Endothelial cell of umbilical vein (primary cell): ENCODE measurements at regions not wholly inside any gene's neighbourhood (a gene's known extent, or its start where the extent isn't known, plus 50 kb on each side); places are given as distances from the start of the nearest gene placed in this dataset.

ENCODE experiments used
- BruUV-seq: library from RNA; stranded (reverse); fragments of 400-500 nt; replicated peaks from 2 replicates; lab custom pipeline; 2021; lab: Mats Ljungman, UMichigan
- CTCF ChIA-PET: fragments of 300-600, 350-600 bp; sonication (Branson Sonifier 250); formaldehyde crosslinking; loops from one replicate; lab custom pipeline; 2021; ENCODE audit warnings: antibody characterized with exemption, inconsistent platforms; lab: Charles Lee
- POLR2A ChIA-PET: fragments of 300-600, 350-600 bp; sonication (Branson Sonifier 250); formaldehyde crosslinking; loops from one replicate; lab custom pipeline; 2021; ENCODE audit warnings: antibody characterized with exemption, inconsistent platforms; lab: Charles Lee
- DNase-seq: peaks from one replicate; pipeline ENCODE4 v3.0.0-alpha.2; 2011; ENCODE audit warnings: low read depth, low spot score
- FAIRE-seq: peaks from 2 replicates; lab custom pipeline; 2011; peaks lifted over from hg19 to GRCh38; lab: Jason Lieb, UNC
- H2AFZ ChIP-seq: 2 replicates; pipeline ENCODE4 v1.6.0; 2012; ENCODE audit warnings: low read depth, low read length, control low read depth, inconsistent platforms
- H3K27ac ChIP-seq: 2 replicates; pipeline ENCODE4 v1.5.1; 2011; ENCODE audit warnings: low read depth, mild to moderate bottlenecking, control low read depth, low read length, moderate library complexity; ENCODE audit not compliant: insufficient read depth
- H3K27me3 ChIP-seq, 2 experiments: 2 replicates each; pipeline versions ENCODE4 v1.6.0 to v1.6.1; 2011; ENCODE audit warnings: low read length in 2 of 2, mixed read lengths in 1 of 2; ENCODE audit not compliant: control insufficient read depth in 2 of 2, insufficient read depth in 2 of 2
- H3K36me3 ChIP-seq, 2 experiments: 2 replicates in 1 of 2; 3 replicates in 1 of 2; pipeline ENCODE4 v1.5.1; 2011; ENCODE audit warnings: low read length in 2 of 2, mild to moderate bottlenecking in 1 of 2, moderate library complexity in 1 of 2; ENCODE audit not compliant: control insufficient read depth in 2 of 2, insufficient read depth in 2 of 2; ENCODE audit errors: extremely low read depth in 1 of 2
- H3K4me1 ChIP-seq: 3 replicates; pipeline ENCODE4 v1.5.1; 2011; ENCODE audit warnings: mild to moderate bottlenecking, low read length; ENCODE audit not compliant: control insufficient read depth, insufficient read depth; ENCODE audit errors: extremely low read depth
- H3K4me2 ChIP-seq: 2 replicates; pipeline ENCODE4 v1.6.1; 2011; ENCODE audit warnings: low read length, control low read depth, mixed read lengths; ENCODE audit not compliant: insufficient read depth
- H3K4me3 ChIP-seq, 3 experiments: fragments of 200-600 bp in 1 of 3; sonication (generic), shearing (Covaris generic) in 1 of 3; replicated peaks in 1 of 3; 2 replicates each; pipeline ENCODE4 v1.5.1; 2011 to 2016; ENCODE audit warnings: control low read depth in 3 of 3, low read length in 3 of 3, mild to moderate bottlenecking in 2 of 3, inconsistent platforms in 1 of 3, low read depth in 1 of 3, moderate library complexity in 1 of 3; ENCODE audit not compliant: insufficient read depth in 1 of 3
- H3K79me2 ChIP-seq: 2 replicates; pipeline ENCODE4 v1.6.0; 2012; ENCODE audit warnings: low read length, inconsistent platforms; ENCODE audit not compliant: control insufficient read depth, insufficient read depth
- H3K9ac ChIP-seq: replicated peaks from 2 replicates; pipeline ENCODE3; 2011; ENCODE audit warnings: low read length, control low read depth; ENCODE audit not compliant: insufficient read depth; ENCODE audit errors: extremely low read depth
- H3K9me1 ChIP-seq: replicated peaks from 3 replicates; pipeline ENCODE4 v1.6.0; 2011; ENCODE audit warnings: mild to moderate bottlenecking, low read length; ENCODE audit not compliant: control insufficient read depth, insufficient read depth; ENCODE audit errors: extremely low read depth
- H3K9me3 ChIP-seq: replicated peaks from 2 replicates; pipeline ENCODE4 v1.5.1; 2012; ENCODE audit warnings: low read length, inconsistent platforms; ENCODE audit not compliant: control insufficient read depth, insufficient read depth
- H4K20me1 ChIP-seq: replicated peaks from 2 replicates; pipeline ENCODE3; 2011; ENCODE audit warnings: mild to moderate bottlenecking, low read length; ENCODE audit not compliant: control insufficient read depth, insufficient read depth; ENCODE audit errors: extremely low read depth
- CTCF ChIP-seq, 2 donors: IDR thresholded peaks; 1 replicate in 1 of 2; 2 replicates in 1 of 2; pipeline ENCODE4 v1.5.1; 2011; ENCODE audit warnings: low read length in 2 of 2, mild to moderate bottlenecking in 2 of 2, moderate library complexity in 2 of 2, control low read depth in 1 of 2, inconsistent platforms in 1 of 2, low read depth in 1 of 2; ENCODE audit not compliant: insufficient read depth in 1 of 2; ENCODE audit errors: extremely low read depth in 1 of 2
- EZH2 ChIP-seq: IDR thresholded peaks from 2 replicates; pipeline ENCODE4 v1.6.1; 2012; ENCODE audit warnings: borderline replicate concordance, low read depth, mild to moderate bottlenecking, moderate library complexity, low read length, inconsistent platforms; ENCODE audit not compliant: severe bottlenecking
- FOS ChIP-seq: IDR thresholded peaks from 2 replicates; pipeline ENCODE4 v1.6.1; 2011; ENCODE audit warnings: mild to moderate bottlenecking, low read length, moderate library complexity, borderline replicate concordance; ENCODE audit not compliant: insufficient read depth
- GATA2 ChIP-seq: IDR thresholded peaks from 2 replicates; pipeline ENCODE4 v1.7.0; 2011; ENCODE audit warnings: low read depth, mild to moderate bottlenecking, moderate library complexity, mixed read lengths, low read length; ENCODE audit not compliant: insufficient read length, insufficient read depth
- JUN ChIP-seq: IDR thresholded peaks from 2 replicates; pipeline ENCODE4 v1.6.1; 2011; ENCODE audit warnings: borderline replicate concordance, low read depth; ENCODE audit not compliant: insufficient read length, insufficient read depth
- MAX ChIP-seq: IDR thresholded peaks from 2 replicates; pipeline ENCODE4 v1.6.1; 2011; ENCODE audit not compliant: insufficient read depth, insufficient read length
- MYC ChIP-seq: IDR thresholded peaks from one replicate; pipeline ENCODE4 v1.6.1; 2011; ENCODE audit warnings: mild to moderate bottlenecking, low read depth, low read length
- POLR2A ChIP-seq: IDR thresholded peaks from 2 replicates; pipeline ENCODE4 v1.6.1; 2012; ENCODE audit warnings: low read depth, mild to moderate bottlenecking, control low read depth, low read length
- POLR2AphosphoS5 ChIP-seq: IDR thresholded peaks from 2 replicates; pipeline ENCODE4 v1.6.1; 2012; ENCODE audit warnings: low read depth, mild to moderate bottlenecking, control low read depth, low read length, moderate library complexity; ENCODE audit not compliant: insufficient read depth
- dilution Hi-C: fragments of 300-500 bp; cut with MboI; formaldehyde crosslinking; loops from one replicate; pipeline ENCODE4 v1.15.0; 2019; ENCODE audit warnings: low sequenced_read_pairs; ENCODE audit not compliant: extremely low pct_ligation_motif_present
- intact Hi-C: fragments of 100-400 bp; cut with micrococcal nuclease; formaldehyde crosslinking; loops from one replicate; pipeline ENCODE4 v1.10.0; 2022

- intact Hi-C loops (no loop called here), dilution Hi-C loops (no loop called here)
- DNase-seq, result no peak
- no TSS peak for BruUV-seq
- Histone ChIP-seq H3K9ac (no peak overlapping the region), H3K27ac (no peak overlapping the region), H4K20me1 (no peaks in the 10 kb centered on the region), H3K79me2 (no peaks in the 10 kb centered on the region), H2AFZ (no peak overlapping the region), H3K4me3 (no peak overlapping the region), H3K9me3 (no peaks in the 10 kb centered on the region), H3K4me2 (no peak overlapping the region), H3K27me3 (no peaks in the 10 kb centered on the region), H3K36me3 (no peaks in the 10 kb centered on the region), H3K4me1 (no peaks in the 10 kb centered on the region), H3K9me1 (no peaks in the 10 kb centered on the region)
- POLR2A ChIA-PET, result no interaction called here
- CTCF ChIA-PET, result no interaction called here
- FAIRE-seq, result no peak
- TF ChIP-seq CTCF (IDR thresholded peaks at IDR 0.05; ENCODE audit: extremely low read depth in 1 of 2, insufficient read depth in 1 of 2, low read depth in 1 of 2, low read length in 2 of 2), result no peak
Measured at GRCh38 chr2:211174631-211175030, 618.2 kb downstream of the CPS1 start.

- Histone ChIP-seq H3K4me1 (no peaks in the 10 kb centered on the region), H3K4me2 (no peak overlapping the region), H3K9me1 (no peaks in the 10 kb centered on the region), H4K20me1 (no peaks in the 10 kb centered on the region), H3K79me2 (no peaks in the 10 kb centered on the region), H3K36me3 (no peaks in the 10 kb centered on the region), H3K4me3 (no peak overlapping the region), H3K9me3 (no peaks in the 10 kb centered on the region), H2AFZ (no peak overlapping the region), H3K27me3 (no peaks in the 10 kb centered on the region), H3K9ac (no peak overlapping the region), H3K27ac (no peak overlapping the region)
- no TSS peak for BruUV-seq
- FAIRE-seq, result no peak
- CTCF ChIA-PET, result no interaction called here
- intact Hi-C loops, result no loop called here
- TF ChIP-seq POLR2A, result no peak
- no peak for TF ChIP-seq GATA2
- TF ChIP-seq MAX, result no peak
- TF ChIP-seq POLR2AphosphoS5, result no peak
- TF ChIP-seq CTCF (IDR thresholded peaks at IDR 0.05; ENCODE audit: extremely low read depth in 1 of 2, insufficient read depth in 1 of 2, low read depth in 1 of 2, low read length in 2 of 2), result no peak
- no peak for TF ChIP-seq JUN
- no peak for TF ChIP-seq FOS
- no peak for TF ChIP-seq EZH2
- no peak for TF ChIP-seq MYC
- dilution Hi-C loops, result no loop called here
- POLR2A ChIA-PET, result no interaction called here
- no peak for DNase-seq
Measured at GRCh38 chr2:211175956-211176355, 619.6 kb downstream of the CPS1 start.
